ENCODE measurements at regions not wholly inside any gene's neighbourhood (a gene's known extent, or its start where the extent isn't known, plus 50 kb on each side); places are given as distances from the start of the nearest gene placed in this dataset.

DNA sequence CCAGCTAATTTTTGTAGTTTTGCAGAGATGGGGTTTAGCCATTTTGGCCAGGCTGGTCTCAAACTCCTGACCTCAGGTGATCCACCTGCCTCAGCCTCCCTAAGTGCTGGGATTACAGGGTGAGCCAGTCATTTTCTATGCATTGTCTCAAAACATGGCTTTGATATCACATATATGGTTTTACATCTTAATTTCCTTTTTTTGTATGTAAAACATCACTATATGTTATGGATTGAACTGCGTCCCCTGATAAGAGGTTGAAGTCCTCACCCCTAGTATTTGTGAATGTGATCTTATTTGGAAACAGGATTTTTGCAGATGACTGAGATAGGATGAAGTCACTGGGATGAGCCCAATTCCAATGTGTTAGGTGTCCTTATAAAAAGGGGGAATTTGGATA, 89.8 kb upstream of the MYCN start:
- TF ChIP-seq, protein P1, sequence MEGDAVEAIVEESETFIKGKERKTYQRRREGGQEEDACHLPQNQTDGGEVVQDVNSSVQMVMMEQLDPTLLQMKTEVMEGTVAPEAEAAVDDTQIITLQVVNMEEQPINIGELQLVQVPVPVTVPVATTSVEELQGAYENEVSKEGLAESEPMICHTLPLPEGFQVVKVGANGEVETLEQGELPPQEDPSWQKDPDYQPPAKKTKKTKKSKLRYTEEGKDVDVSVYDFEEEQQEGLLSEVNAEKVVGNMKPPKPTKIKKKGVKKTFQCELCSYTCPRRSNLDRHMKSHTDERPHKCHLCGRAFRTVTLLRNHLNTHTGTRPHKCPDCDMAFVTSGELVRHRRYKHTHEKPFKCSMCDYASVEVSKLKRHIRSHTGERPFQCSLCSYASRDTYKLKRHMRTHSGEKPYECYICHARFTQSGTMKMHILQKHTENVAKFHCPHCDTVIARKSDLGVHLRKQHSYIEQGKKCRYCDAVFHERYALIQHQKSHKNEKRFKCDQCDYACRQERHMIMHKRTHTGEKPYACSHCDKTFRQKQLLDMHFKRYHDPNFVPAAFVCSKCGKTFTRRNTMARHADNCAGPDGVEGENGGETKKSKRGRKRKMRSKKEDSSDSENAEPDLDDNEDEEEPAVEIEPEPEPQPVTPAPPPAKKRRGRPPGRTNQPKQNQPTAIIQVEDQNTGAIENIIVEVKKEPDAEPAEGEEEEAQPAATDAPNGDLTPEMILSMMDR (IDR thresholded peaks at IDR 0.05; ENCODE audit: low read length): no peak
- no peak for TF ChIP-seq EZH2 (optimal IDR thresholded peaks at IDR 0.05; ENCODE audit: low read depth, low read length)
